GM12873 (cell line): ENCODE measurements at regions not wholly inside any gene's neighbourhood (a gene's known extent, or its start where the extent isn't known, plus 50 kb on each side); places are given as distances from the start of the nearest gene placed in this dataset.

Experiments
- TF ChIP-seq, protein P1 (sequence below): IDR thresholded peaks from 2 replicates; pipeline ENCODE4 v1.5.1; 2012; ENCODE audit warnings: low read depth, mild to moderate bottlenecking, moderate library complexity, low read length, control low read depth; ENCODE audit not compliant: insufficient read depth; ENCODE audit errors: missing control alignments

DNA sequence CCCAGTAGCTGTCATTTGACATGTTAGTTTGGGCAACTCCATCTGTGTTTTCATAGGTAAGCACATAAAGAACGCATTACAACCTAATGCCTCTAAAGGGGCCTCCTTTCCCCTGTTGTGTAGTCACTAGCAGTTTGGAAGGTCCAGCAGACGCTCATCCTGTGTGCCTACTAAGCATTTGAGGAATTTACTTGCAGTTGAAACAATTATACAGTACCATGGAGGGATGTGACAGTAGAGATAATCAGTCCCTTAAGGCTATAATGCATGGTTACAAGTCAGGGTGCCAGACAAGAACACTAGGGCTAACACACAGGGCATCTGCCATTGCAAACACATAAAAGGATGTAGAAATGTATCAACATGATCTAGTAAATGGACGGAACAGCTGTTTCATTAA is 138.3 kb downstream of the PCDH10 start:
- TF ChIP-seq, protein P1, sequence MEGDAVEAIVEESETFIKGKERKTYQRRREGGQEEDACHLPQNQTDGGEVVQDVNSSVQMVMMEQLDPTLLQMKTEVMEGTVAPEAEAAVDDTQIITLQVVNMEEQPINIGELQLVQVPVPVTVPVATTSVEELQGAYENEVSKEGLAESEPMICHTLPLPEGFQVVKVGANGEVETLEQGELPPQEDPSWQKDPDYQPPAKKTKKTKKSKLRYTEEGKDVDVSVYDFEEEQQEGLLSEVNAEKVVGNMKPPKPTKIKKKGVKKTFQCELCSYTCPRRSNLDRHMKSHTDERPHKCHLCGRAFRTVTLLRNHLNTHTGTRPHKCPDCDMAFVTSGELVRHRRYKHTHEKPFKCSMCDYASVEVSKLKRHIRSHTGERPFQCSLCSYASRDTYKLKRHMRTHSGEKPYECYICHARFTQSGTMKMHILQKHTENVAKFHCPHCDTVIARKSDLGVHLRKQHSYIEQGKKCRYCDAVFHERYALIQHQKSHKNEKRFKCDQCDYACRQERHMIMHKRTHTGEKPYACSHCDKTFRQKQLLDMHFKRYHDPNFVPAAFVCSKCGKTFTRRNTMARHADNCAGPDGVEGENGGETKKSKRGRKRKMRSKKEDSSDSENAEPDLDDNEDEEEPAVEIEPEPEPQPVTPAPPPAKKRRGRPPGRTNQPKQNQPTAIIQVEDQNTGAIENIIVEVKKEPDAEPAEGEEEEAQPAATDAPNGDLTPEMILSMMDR: no peak

DNA sequence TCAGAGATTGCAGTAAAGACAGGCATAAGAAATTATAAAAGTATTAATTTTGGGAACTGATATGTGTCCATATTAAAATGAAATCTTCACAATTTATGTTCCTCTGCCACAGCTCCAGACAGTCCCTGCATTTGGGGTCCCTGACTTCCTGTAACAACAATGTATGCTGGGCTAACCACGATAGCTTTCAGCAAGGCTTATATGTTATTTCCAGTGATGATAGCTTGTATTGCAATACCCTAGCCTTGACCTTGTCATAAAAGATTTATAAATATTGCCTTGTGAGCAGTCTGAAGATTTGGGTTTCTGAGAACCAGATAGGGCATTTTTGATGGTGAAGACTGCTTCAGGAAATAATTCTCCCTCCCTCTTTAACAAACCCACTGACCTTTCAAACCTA is 129.5 kb downstream of the PCDH10 start:
- TF ChIP-seq, protein P1: no peak

DNA sequence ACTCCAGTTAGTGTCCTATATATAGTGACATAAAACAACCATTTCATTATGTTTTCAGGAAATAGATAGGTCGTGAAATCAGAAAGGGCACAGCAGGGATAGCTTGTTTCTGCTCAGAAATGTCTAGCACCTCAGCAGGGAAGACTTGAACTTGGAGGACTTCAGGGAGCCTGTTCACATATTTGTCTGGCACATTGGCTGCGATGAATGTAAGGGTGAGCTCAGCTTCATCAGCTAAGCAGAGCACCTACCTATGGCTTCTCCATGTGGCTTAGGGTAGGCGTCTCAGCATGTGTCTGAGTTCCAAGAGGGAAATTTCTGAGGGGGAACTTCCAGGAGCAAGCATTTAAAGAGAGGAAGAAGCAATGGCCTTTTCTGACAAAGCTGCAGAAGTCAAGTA is 126.2 kb downstream of the PCDH10 start:
- TF ChIP-seq, protein P1: no peak

DNA sequence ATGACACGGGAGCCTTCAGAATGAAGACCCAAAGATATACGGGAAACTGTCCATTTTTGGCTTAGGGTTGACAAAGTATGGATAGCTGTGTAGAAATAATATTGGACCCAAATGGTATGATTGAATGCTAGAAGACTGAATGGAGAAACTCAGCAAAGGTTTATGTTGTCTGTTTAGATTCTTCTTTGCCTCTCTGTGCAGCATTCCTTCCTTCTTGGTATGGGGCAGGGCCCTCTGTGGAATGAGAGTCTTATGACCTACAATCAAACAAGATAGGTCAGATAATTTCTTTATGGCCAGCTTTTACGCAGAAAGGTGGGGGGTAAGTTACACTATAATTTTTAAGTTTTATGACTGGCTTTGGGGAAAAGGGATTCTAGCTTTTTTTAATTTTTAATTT is 124.3 kb downstream of the PCDH10 start:
- TF ChIP-seq, protein P1: no peak

DNA sequence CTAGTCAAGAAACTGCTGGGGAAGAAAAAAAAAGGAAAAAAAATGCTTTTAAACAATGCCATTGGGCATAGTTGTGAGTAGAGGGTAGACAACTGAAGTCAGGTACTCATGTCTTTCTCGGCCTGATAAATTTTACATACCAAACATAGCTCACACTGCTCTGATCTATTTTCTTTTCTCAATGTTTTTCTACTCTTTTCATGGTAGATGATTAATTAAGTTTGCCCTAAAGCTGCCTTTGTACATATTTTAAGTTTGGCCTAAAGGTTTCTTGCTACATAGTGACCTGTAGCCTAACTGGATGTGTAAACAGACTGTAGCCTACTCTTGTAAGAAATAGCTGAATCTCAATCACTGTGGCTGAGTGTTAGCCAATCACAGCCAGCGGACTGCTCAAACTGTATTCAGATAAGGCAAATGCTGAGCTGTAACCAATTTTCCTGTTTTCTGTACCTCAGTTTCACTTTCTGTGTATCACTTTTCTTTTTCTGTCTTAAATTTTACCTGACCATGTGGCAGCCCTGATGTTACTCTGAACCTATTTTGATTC is 121.0 kb downstream of the PCDH10 start:
- TF ChIP-seq, protein P1: no peak

DNA sequence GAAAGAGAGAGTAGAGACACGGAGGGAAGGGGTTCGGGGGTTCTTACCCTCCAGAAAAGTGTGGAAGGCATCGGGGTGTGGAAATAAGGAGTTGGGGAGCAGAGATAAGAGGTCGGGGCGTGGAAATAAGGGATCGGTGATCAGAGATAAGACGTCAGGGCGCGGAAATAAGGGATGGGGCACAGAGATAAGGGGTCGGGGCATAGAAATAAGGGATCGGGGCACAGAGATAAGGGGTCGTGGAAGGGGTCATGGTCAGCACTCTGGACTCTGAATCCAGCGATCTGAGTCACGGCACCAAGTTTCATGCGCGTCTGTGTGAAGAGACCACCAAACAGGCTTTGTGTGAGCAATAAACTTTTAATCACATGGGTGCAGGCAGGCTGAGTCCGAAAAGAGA is 119.1 kb downstream of the PCDH10 start:
- TF ChIP-seq, protein P1: no peak

DNA sequence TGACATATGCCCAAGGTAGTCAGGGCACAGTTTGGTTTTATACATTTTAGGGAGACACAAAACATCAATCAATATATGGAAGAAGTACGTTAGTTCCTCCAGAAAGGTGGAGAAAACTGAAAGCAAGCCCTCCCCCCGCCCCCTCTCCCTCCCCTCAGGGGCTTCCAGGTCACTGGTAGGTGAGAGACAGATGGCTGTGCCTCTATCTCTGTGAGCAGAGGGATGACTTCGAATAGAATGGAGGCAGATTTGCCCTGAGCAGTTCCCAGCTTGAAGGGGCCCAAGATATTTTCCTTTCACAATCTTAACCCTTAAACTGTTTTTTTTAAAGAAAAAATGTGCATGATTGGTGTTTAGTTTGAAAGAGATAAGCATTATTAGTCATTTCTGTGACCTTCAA is 114.0 kb downstream of the PCDH10 start:
- TF ChIP-seq, protein P1: no peak
